ENCODE measurements at regions not wholly inside any gene's neighbourhood (a gene's known extent, or its start where the extent isn't known, plus 50 kb on each side); places are given as distances from the start of the nearest gene placed in this dataset.

GRCh38 chr3:18132991-18133390 lies 292.1 kb downstream of the SATB1 start:
- H3K4me3 ChIP-seq (ENCODE audit: control insufficient read depth in 1 of 7, extremely low read depth in 1 of 7, insufficient read depth in 4 of 7, low read depth in 2 of 7, low read length in 6 of 7): no peak overlapping the region
- ChIA-PET POLR2A (no interaction called here), CTCF (interaction anchor here (1.1 kb wide), 1 partner anchor 227 kb away, joined by 3 read pairs; no protein-coding TSS in a partner anchor)
- H3K36me3 ChIP-seq (ENCODE audit: control insufficient read depth in 4 of 4, insufficient read depth in 4 of 4, low read length in 3 of 4): no peaks in the 10 kb centered on the region
- H3K27ac ChIP-seq (ENCODE audit: insufficient read depth in 1 of 2, low read depth in 1 of 2, low read length in 2 of 2, poor library complexity in 1 of 2, severe bottlenecking in 2 of 2): no peak overlapping the region
- no peak for DNase-seq
- no peaks in the 10 kb centered on the region for H3K27me3 ChIP-seq (replicated peaks in 2 of 5; ENCODE audit: control insufficient read depth in 4 of 5, insufficient read depth in 5 of 5, low read length in 4 of 5)
- no peaks in the 10 kb centered on the region for H3K9me3 ChIP-seq (ENCODE audit: control extremely low read depth in 1 of 5, control insufficient read depth in 4 of 5, insufficient read depth in 2 of 5, low read depth in 1 of 5, low read length in 4 of 5)
- H3K4me1 ChIP-seq (ENCODE audit: control extremely low read depth in 1 of 4, control insufficient read depth in 4 of 4, insufficient read depth in 4 of 4, low read length in 3 of 4): peaks cover 8 to 14% (median 13%) of the 10 kb centered on the region in 4 experiments

GRCh38 chr3:18127859-18128681 lies 297.1 kb downstream of the SATB1 start:
- POLR2A ChIA-PET: interaction anchor here (0.7 to 0.9 kb wide), 2 partner anchors 222 to 295 kb away, joined by 4 read pairs; no protein-coding TSS in a partner anchor

DNA sequence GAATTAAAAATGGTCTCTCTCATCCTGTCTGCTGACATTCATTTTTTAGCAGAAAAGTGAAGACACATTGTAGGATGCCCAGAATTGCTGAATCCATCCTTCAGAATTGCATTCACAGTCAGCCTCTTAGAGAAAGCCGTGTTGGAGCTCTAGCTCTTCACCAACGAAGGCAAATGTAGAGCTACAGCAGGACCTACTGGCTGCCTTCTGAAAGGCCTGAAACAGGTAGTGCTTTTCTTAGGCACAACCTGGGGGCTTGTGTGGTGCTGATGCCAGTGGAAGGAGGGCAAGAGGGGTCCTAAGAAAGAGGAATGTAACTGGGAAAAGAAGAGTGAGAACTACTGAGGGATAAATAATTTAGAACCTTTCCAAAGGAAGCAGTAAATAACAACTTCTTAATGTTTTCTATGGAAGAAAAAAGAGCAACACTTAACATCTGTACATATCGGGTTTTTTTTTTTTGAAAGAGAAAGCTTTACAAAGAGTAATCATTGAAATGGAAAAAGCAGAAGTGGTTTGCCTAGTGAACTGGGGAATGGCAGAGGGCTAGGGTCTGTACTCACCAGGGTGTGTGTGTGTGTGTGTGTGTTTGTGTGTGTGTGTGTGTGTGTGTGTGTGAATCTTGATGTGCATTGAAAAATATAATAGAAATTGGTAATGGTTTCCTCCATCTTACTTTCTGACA lies 297.8 kb downstream of the SATB1 start:
- peak overlapping the region in 1 of 2 experiments; percentile 16 for H3K27ac ChIP-seq (ENCODE audit: insufficient read depth in 1 of 2, low read depth in 1 of 2, low read length in 2 of 2, poor library complexity in 1 of 2, severe bottlenecking in 2 of 2)
- peaks cover 12 to 37% (median 28%) of the 10 kb centered on the region in 4 experiments for H3K4me1 ChIP-seq (ENCODE audit: control extremely low read depth in 1 of 4, control insufficient read depth in 4 of 4, insufficient read depth in 4 of 4, low read length in 3 of 4)
- ChIA-PET CTCF (interaction anchor here (1.3 to 3.6 kb wide), 5 partner anchors 11 to 221 kb away, joined by 3 to 17 read pairs (median 5); no protein-coding TSS in a partner anchor), POLR2A (interaction anchor here (0.7 to 0.9 kb wide), 2 partner anchors 221 to 296 kb away, joined by 4 read pairs; no protein-coding TSS in a partner anchor)
- H3K4me3 ChIP-seq (ENCODE audit: control insufficient read depth in 1 of 7, extremely low read depth in 1 of 7, insufficient read depth in 4 of 7, low read depth in 2 of 7, low read length in 6 of 7): peak overlapping the region in 3 of 7 experiments; percentile 39 to 47 (median 44)
- H3K27me3 ChIP-seq (replicated peaks in 2 of 5; ENCODE audit: control insufficient read depth in 4 of 5, insufficient read depth in 5 of 5, low read length in 4 of 5): no peaks in the 10 kb centered on the region
- no peaks in the 10 kb centered on the region for H3K36me3 ChIP-seq (ENCODE audit: control insufficient read depth in 4 of 4, insufficient read depth in 4 of 4, low read length in 3 of 4)
- 80% methylated on average over 1 of the region's 3 CpGs for WGBS (ENCODE audit: insufficient coverage)
- DNase-seq: peak; percentile 82 to 97 (median 94)
- peaks cover 0 to 3% (median 0%) of the 10 kb centered on the region in 5 experiments for H3K9me3 ChIP-seq (ENCODE audit: control extremely low read depth in 1 of 5, control insufficient read depth in 4 of 5, insufficient read depth in 2 of 5, low read depth in 1 of 5, low read length in 4 of 5)

More at GRCh38 chr3:18127859-18128681, 297.1 kb downstream of the SATB1 start:
- H3K27ac ChIP-seq (ENCODE audit: insufficient read depth in 1 of 2, low read depth in 1 of 2, low read length in 2 of 2, poor library complexity in 1 of 2, severe bottlenecking in 2 of 2): peak overlapping the region in 1 of 2 experiments; percentile 49
- 36% methylated on average over 7 of the region's 11 CpGs for WGBS (ENCODE audit: insufficient coverage)
- no peaks in the 10 kb centered on the region for H3K9me3 ChIP-seq (ENCODE audit: control extremely low read depth in 1 of 5, control insufficient read depth in 4 of 5, insufficient read depth in 2 of 5, low read depth in 1 of 5, low read length in 4 of 5)
- H3K4me1 ChIP-seq (ENCODE audit: control extremely low read depth in 1 of 4, control insufficient read depth in 4 of 4, insufficient read depth in 4 of 4, low read length in 3 of 4): peaks cover 12 to 37% (median 28%) of the 10 kb centered on the region in 4 experiments
- no peaks in the 10 kb centered on the region for H3K36me3 ChIP-seq (ENCODE audit: control insufficient read depth in 4 of 4, insufficient read depth in 4 of 4, low read length in 3 of 4)
- H3K4me3 ChIP-seq (ENCODE audit: control insufficient read depth in 1 of 7, extremely low read depth in 1 of 7, insufficient read depth in 4 of 7, low read depth in 2 of 7, low read length in 6 of 7): peak overlapping the region in 1 of 7 experiments; percentile 34
- H3K27me3 ChIP-seq (replicated peaks in 2 of 5; ENCODE audit: control insufficient read depth in 4 of 5, insufficient read depth in 5 of 5, low read length in 4 of 5): no peaks in the 10 kb centered on the region
- CTCF ChIA-PET: interaction anchor here (0.7 to 3.6 kb wide), 6 partner anchors 10 to 263 kb away, joined by 3 to 17 read pairs (median 5); no protein-coding TSS in a partner anchor
- DNase-seq: peak; percentile 28 to 94 (median 86)

DNA sequence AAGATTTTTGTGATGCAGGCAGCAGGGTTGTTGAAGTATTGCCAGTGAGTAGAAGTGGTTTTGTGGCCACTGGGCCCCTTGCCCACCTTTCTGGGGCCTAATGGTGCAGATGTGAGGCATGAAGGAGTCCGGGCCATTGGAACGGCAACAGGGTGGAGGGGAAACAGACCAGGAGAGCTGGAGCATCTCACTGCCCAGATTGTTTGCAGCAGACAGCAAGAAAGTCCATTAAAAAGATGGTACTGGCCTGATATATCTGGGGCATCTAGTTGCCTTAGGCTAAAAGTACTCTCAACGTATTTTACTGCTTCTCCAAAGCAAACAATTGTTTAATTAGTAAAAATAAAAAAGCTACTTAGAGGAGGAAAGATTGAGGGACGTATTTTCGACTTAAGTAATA lies 298.4 kb downstream of the SATB1 start:
- ChIA-PET CTCF (interaction anchor here (0.7 to 3.6 kb wide), 5 partner anchors 14 to 221 kb away, joined by 3 to 17 read pairs (median 5); no protein-coding TSS in a partner anchor), POLR2A (interaction anchor here (0.9 kb wide), 1 partner anchor 220 kb away, joined by 4 read pairs; no protein-coding TSS in a partner anchor)
- no peaks in the 10 kb centered on the region for H3K36me3 ChIP-seq (ENCODE audit: control insufficient read depth in 4 of 4, insufficient read depth in 4 of 4, low read length in 3 of 4)
- WGBS (ENCODE audit: insufficient coverage): 82% methylated on average over 4 of the region's 5 CpGs
- H3K27me3 ChIP-seq (replicated peaks in 2 of 5; ENCODE audit: control insufficient read depth in 4 of 5, insufficient read depth in 5 of 5, low read length in 4 of 5): no peaks in the 10 kb centered on the region
- H3K4me1 ChIP-seq (ENCODE audit: control extremely low read depth in 1 of 4, control insufficient read depth in 4 of 4, insufficient read depth in 4 of 4, low read length in 3 of 4): peaks cover 12 to 37% (median 28%) of the 10 kb centered on the region in 4 experiments
- no peak for DNase-seq
- H3K27ac ChIP-seq (ENCODE audit: insufficient read depth in 1 of 2, low read depth in 1 of 2, low read length in 2 of 2, poor library complexity in 1 of 2, severe bottlenecking in 2 of 2): peak overlapping the region in 1 of 2 experiments; percentile 16
- peaks cover 0 to 5% (median 2%) of the 10 kb centered on the region in 5 experiments for H3K9me3 ChIP-seq (ENCODE audit: control extremely low read depth in 1 of 5, control insufficient read depth in 4 of 5, insufficient read depth in 2 of 5, low read depth in 1 of 5, low read length in 4 of 5)
- H3K4me3 ChIP-seq (ENCODE audit: control insufficient read depth in 1 of 7, extremely low read depth in 1 of 7, insufficient read depth in 4 of 7, low read depth in 2 of 7, low read length in 6 of 7): no peak overlapping the region

DNA sequence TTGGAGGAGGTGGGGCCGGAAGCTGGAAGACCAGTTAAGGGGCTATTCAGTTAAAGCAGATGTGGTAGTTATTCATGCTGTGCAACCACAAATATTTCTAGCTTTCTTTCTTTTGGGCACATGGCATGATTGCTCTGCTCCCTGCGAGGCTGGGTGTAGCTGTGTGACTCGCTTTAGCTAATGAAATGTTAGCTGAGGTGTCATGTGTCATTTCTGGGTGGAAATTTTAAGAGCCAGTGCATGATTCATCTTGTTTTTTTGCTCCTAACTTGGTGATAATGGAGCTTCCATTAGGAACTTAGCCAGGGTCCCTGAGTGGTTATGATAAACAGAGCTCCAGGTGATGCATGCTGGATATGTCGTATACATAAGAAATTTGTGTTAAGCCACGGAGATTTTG lies 300.6 kb downstream of the SATB1 start:
- no peak for DNase-seq
- H3K4me3 ChIP-seq (ENCODE audit: control insufficient read depth in 1 of 7, extremely low read depth in 1 of 7, insufficient read depth in 4 of 7, low read depth in 2 of 7, low read length in 6 of 7): no peak overlapping the region
- 100% methylated on average over 4 of the region's 5 CpGs for WGBS (ENCODE audit: insufficient coverage)
- peaks cover 12 to 37% (median 28%) of the 10 kb centered on the region in 4 experiments for H3K4me1 ChIP-seq (ENCODE audit: control extremely low read depth in 1 of 4, control insufficient read depth in 4 of 4, insufficient read depth in 4 of 4, low read length in 3 of 4)
- ChIA-PET CTCF (interaction anchor here (0.9 to 1.2 kb wide), 2 partner anchors 11 to 228 kb away, joined by 3 to 4 read pairs; no protein-coding TSS in a partner anchor), POLR2A (interaction anchor here (0.6 kb wide), 1 partner anchor 98 kb away, joined by 3 read pairs; no protein-coding TSS in a partner anchor)
- peaks cover 0 to 2% (median 0%) of the 10 kb centered on the region in 4 experiments for H3K36me3 ChIP-seq (ENCODE audit: control insufficient read depth in 4 of 4, insufficient read depth in 4 of 4, low read length in 3 of 4)
- no peak overlapping the region for H3K27ac ChIP-seq (ENCODE audit: insufficient read depth in 1 of 2, low read depth in 1 of 2, low read length in 2 of 2, poor library complexity in 1 of 2, severe bottlenecking in 2 of 2)
- peaks cover 0 to 5% (median 2%) of the 10 kb centered on the region in 5 experiments for H3K9me3 ChIP-seq (ENCODE audit: control extremely low read depth in 1 of 5, control insufficient read depth in 4 of 5, insufficient read depth in 2 of 5, low read depth in 1 of 5, low read length in 4 of 5)
- no peaks in the 10 kb centered on the region for H3K27me3 ChIP-seq (replicated peaks in 2 of 5; ENCODE audit: control insufficient read depth in 4 of 5, insufficient read depth in 5 of 5, low read length in 4 of 5)

DNA sequence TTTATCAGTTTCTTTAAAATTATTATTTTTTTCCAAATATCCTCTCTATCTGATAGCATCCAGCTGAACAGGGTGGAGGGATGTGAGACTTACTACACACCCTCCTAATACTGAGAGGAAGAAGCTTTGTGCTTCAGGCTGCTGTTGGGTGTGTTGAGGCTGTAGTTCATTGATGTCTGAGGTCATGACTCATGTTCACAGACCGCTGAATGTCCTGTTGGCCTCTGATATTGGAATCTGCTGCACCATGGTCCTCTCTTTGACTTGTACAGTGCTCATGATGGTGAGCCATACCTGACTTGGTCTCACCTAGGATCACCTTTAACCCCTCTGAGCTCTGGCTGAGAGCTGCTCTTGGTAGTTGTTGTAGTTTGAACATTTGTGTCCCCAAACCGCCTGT lies 302.9 kb downstream of the SATB1 start:
- H3K9me3 ChIP-seq (ENCODE audit: control extremely low read depth in 1 of 5, control insufficient read depth in 4 of 5, insufficient read depth in 2 of 5, low read depth in 1 of 5, low read length in 4 of 5): peaks cover 0 to 5% (median 2%) of the 10 kb centered on the region in 5 experiments
- H3K36me3 ChIP-seq (ENCODE audit: control insufficient read depth in 4 of 4, insufficient read depth in 4 of 4, low read length in 3 of 4): peaks cover 0 to 2% (median 0%) of the 10 kb centered on the region in 4 experiments
- H3K4me1 ChIP-seq (ENCODE audit: control extremely low read depth in 1 of 4, control insufficient read depth in 4 of 4, insufficient read depth in 4 of 4, low read length in 3 of 4): peaks cover 4 to 17% (median 11%) of the 10 kb centered on the region in 4 experiments
- no peak overlapping the region for H3K4me3 ChIP-seq (ENCODE audit: control insufficient read depth in 1 of 7, extremely low read depth in 1 of 7, insufficient read depth in 4 of 7, low read depth in 2 of 7, low read length in 6 of 7)
- no peak for DNase-seq
- WGBS (ENCODE audit: insufficient coverage): 78% methylated on average over 1 of the region's 2 CpGs
- POLR2A ChIA-PET: no interaction called here
- CTCF ChIA-PET: interaction anchor here (1.1 kb wide), 1 partner anchor 17 kb away, joined by 3 read pairs; no protein-coding TSS in a partner anchor
- no peak overlapping the region for H3K27ac ChIP-seq (ENCODE audit: insufficient read depth in 1 of 2, low read depth in 1 of 2, low read length in 2 of 2, poor library complexity in 1 of 2, severe bottlenecking in 2 of 2)
- no peaks in the 10 kb centered on the region for H3K27me3 ChIP-seq (replicated peaks in 2 of 5; ENCODE audit: control insufficient read depth in 4 of 5, insufficient read depth in 5 of 5, low read length in 4 of 5)

All from common myeloid progenitor, CD34-positive (primary cell).